ENCODE measurements at regions not wholly inside any gene's neighbourhood (a gene's known extent, or its start where the extent isn't known, plus 50 kb on each side); places are given as distances from the start of the nearest gene placed in this dataset.

- Mint-ChIP-seq H3K27me3 (peaks cover 17% of the 10 kb centered on the region), H3K9me3 (peaks cover 7% of the 10 kb centered on the region), H3K4me3 (no peak overlapping the region), H3K4me1 (ENCODE audit: low read depth) (peaks cover 2% of the 10 kb centered on the region), H3K36me3 (ENCODE audit: low read depth) (no peaks in the 10 kb centered on the region), H3K27ac (no peak overlapping the region)
- POLR2A ChIA-PET, result no interaction called here
- Histone ChIP-seq H3K27ac (ENCODE audit: low read depth in 1 of 2, low read length in 2 of 2) (no peak overlapping the region), H3K36me3 (ENCODE audit: insufficient read depth, low read length) (no peaks in the 10 kb centered on the region), H3K27me3 (ENCODE audit: control insufficient read depth in 1 of 2, insufficient read depth in 2 of 2, low read length in 2 of 2) (peaks cover 0 to 4% of the 10 kb centered on the region in 2 experiments), H3K4me1 (ENCODE audit: insufficient read depth, low read length) (no peaks in the 10 kb centered on the region), H3K9me3 (ENCODE audit: control insufficient read depth in 1 of 2, insufficient read depth in 1 of 2, low read length in 2 of 2) (peaks cover 2 to 11% of the 10 kb centered on the region in 2 experiments), H3K4me3 (ENCODE audit: low read length) (no peak overlapping the region)
- no peak for DNase-seq
- intact Hi-C loops (cut with DNase I, micrococcal nuclease), result no loop called here
- no peak for TF ChIP-seq CTCF (IDR thresholded peaks at IDR 0.05)
- CTCF ChIA-PET, result no interaction called here
- ATAC-seq (ENCODE audit: poor library complexity), result no peak
These were observed 89.3 kb upstream of the SLC66A3 start for GRCh38 chr2:11065833-11066485.

- H3K4me3 Mint-ChIP-seq, result no peak overlapping the region
- H3K27ac Mint-ChIP-seq, result no peak overlapping the region
- H3K4me1 Mint-ChIP-seq (ENCODE audit: low read depth), result peaks cover 4% of the 10 kb centered on the region
- Histone ChIP-seq H3K4me1 (ENCODE audit: insufficient read depth, low read length) (no peaks in the 10 kb centered on the region), H3K27ac (ENCODE audit: low read depth in 1 of 2, low read length in 2 of 2) (no peak overlapping the region), H3K27me3 (ENCODE audit: control insufficient read depth in 1 of 2, insufficient read depth in 2 of 2, low read length in 2 of 2) (peaks cover 0 to 4% of the 10 kb centered on the region in 2 experiments), H3K9me3 (ENCODE audit: control insufficient read depth in 1 of 2, insufficient read depth in 1 of 2, low read length in 2 of 2) (peaks cover 0 to 11% of the 10 kb centered on the region in 2 experiments), H3K4me3 (ENCODE audit: low read length) (no peak overlapping the region), H3K36me3 (ENCODE audit: insufficient read depth, low read length) (no peaks in the 10 kb centered on the region)
- POLR2A ChIA-PET, result no interaction called here
- TF ChIP-seq CTCF (IDR thresholded peaks at IDR 0.05), result no peak
- peaks cover 3% of the 10 kb centered on the region for H3K9me3 Mint-ChIP-seq
- H3K27me3 Mint-ChIP-seq, result peaks cover 16% of the 10 kb centered on the region
- CTCF ChIA-PET, result no interaction called here
- DNase-seq, result no peak
- H3K36me3 Mint-ChIP-seq (ENCODE audit: low read depth), result no peaks in the 10 kb centered on the region
- intact Hi-C loops (cut with DNase I, micrococcal nuclease), result no loop called here
- ATAC-seq (ENCODE audit: poor library complexity), result no peak
These were observed 87.8 kb upstream of the SLC66A3 start for GRCh38 chr2:11067221-11068078.

- H3K27ac Mint-ChIP-seq, result no peak overlapping the region
- Histone ChIP-seq H3K4me3 (ENCODE audit: low read length) (no peak overlapping the region), H3K27ac (ENCODE audit: low read depth in 1 of 2, low read length in 2 of 2) (no peak overlapping the region), H3K36me3 (ENCODE audit: insufficient read depth, low read length) (no peaks in the 10 kb centered on the region), H3K27me3 (ENCODE audit: control insufficient read depth in 1 of 2, insufficient read depth in 2 of 2, low read length in 2 of 2) (peaks cover 0 to 4% of the 10 kb centered on the region in 2 experiments), H3K9me3 (ENCODE audit: control insufficient read depth in 1 of 2, insufficient read depth in 1 of 2, low read length in 2 of 2) (peaks cover 0 to 11% of the 10 kb centered on the region in 2 experiments), H3K4me1 (ENCODE audit: insufficient read depth, low read length) (no peaks in the 10 kb centered on the region)
- peaks cover 11% of the 10 kb centered on the region for H3K27me3 Mint-ChIP-seq
- POLR2A ChIA-PET, result no interaction called here
- H3K4me1 Mint-ChIP-seq (ENCODE audit: low read depth), result peaks cover 4% of the 10 kb centered on the region
- no peak for TF ChIP-seq CTCF (IDR thresholded peaks at IDR 0.05)
- ATAC-seq (ENCODE audit: poor library complexity), result no peak
- intact Hi-C loops (cut with DNase I, micrococcal nuclease), result no loop called here
- H3K4me3 Mint-ChIP-seq, result no peak overlapping the region
- H3K36me3 Mint-ChIP-seq (ENCODE audit: low read depth), result no peaks in the 10 kb centered on the region
- H3K9me3 Mint-ChIP-seq, result peaks cover 3% of the 10 kb centered on the region
- CTCF ChIA-PET, result no interaction called here
- no peak for DNase-seq
These were observed 87.1 kb upstream of the SLC66A3 start for GRCh38 chr2:11068079-11068741.
